UCSD-AML1 (cell line): ENCODE measurements at regions not wholly inside any gene's neighbourhood (a gene's known extent, or its start where the extent isn't known, plus 50 kb on each side); places are given as distances from the start of the nearest gene placed in this dataset.
"Not testable (repeated sequence)": the region's sequence is repeated elsewhere in the genome, so short reads cannot be mapped to it uniquely, and the experiment has no call there.

Experiments used
- DNase-seq: peaks from one replicate; lab custom pipeline; 2025; ENCODE audit not compliant: unreplicated experiment; lab: John Stamatoyannopoulos, UW

DNA sequence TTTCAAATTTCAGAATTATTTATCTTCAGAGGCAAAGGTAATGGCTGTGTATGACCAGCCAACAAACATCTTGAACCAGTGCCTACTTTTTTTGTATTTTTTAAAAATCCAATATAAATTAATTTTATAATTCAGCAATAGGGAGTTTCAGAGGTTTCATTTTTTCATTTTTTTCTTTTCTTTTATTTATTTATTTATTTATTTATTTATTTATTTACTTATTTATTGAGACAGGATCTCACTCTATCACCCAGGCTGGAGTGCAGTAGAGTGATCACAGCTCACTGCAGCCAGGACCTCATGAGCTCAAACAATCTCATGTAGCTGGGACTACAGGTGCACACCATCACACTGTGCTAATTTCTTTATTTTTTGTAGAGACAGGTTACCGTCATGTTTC, 250.5 kb downstream of the TMEM47 start:
- no peak for DNase-seq

DNA sequence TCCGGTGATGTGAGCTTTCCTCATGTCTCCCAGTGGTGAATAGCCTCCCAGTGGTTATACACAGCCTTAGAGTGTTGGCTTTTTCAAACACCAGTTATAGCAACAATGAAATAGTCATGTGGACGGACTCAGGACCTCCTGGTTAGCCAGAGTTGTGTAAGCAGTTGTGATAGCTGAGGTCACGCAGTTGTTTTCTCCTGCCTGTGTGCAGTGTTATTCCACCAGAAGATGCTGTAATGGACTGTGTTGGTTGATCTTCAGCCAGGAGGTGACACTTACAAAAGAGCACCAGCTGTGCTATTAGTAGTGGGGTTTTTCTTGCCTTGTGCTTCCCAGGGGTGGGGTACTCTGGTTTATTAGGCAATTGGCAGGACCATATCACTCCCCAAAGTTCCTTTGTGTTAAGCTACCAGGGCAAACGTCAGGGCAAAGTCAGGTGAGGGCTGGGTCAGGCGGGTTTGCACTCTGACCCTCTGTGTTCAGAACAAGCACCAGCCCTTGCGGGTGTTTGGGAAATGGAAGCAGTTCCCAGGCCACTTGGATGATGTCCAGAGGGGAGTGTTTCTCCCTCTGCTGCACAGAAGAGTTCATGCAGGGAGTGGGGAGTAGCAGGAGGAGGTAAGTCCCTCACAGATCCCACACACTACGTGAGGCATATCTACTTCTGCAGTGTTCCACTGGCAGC, 252.6 kb downstream of the TMEM47 start:
- no peak for DNase-seq

DNA sequence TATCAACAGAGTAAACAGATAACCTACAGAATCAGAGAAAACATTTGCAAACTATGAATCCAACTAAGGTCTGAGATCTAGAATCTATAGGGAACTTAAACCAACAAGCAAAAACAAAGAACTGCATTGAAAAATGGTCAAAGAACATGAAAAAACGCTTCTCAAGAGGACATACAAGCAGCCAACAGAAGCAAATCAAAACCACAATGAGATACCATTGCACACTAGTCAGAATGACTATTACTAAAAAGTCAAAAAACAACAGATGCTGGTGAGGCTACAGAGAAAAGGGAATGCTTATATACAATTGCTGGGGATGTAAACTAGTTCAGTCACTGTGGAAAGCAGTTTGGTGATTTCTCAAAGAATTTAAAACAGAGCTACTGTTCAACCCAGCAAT, 255.7 kb downstream of the TMEM47 start:
- no peak for DNase-seq

DNA sequence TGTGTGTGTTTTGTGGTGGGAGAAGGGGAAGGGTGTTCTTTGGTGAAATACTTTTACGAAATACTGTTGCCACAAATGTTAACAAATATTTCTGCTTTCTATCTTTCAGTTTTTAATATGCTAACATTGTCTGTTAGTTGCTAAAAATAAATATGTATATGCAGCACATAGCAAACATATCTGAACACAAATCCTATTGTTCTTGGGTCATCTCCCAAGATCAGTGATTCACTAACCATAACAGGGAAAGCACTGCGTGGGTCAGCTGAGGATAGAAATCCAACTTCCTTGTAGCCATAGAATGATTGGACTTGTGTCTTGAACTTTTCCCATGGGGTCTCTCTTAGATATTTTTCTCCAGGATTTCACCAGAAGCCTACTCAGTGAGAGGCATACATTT, 250.3 kb upstream of the FAM47A start:
- no peak for DNase-seq

DNA sequence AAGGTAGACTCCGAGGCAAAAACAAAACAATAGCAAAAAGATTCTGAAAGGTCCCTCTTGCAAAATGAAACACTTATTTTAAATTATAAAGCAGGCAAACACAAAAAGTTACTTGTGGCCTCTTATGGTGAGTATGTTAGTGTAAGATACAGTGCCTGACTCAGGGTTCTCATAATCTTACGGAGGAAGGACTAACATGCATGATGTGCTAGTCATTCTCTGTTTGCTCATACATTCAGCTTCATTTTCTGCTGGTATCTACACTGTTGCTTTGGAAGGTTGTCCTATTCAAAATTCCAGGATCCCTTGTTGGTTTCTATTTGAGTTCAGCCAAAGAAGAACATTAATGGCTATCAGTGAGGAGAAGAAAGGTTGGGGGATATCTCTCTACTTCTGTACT, 249.1 kb upstream of the FAM47A start:
- DNase-seq: no peak

DNA sequence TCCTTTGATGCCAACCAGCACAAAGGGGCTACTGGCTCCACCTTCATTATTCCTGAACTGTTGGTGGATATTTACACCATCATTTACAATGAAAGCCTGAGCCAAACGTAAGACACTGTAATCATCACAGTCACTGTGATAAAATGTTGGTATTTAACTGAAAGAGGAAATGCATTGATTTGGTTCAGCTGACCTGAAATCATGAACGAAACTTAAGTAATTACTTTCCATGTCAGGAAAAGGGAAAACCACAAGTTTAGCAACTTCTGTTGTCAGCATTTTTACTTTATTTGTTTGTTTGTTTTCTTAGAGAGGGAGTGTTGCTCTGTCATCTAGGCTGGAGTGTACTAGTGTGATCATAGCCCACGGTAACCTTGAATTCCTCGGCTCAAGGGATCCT, 247.8 kb upstream of the FAM47A start:
- no peak for DNase-seq

DNA sequence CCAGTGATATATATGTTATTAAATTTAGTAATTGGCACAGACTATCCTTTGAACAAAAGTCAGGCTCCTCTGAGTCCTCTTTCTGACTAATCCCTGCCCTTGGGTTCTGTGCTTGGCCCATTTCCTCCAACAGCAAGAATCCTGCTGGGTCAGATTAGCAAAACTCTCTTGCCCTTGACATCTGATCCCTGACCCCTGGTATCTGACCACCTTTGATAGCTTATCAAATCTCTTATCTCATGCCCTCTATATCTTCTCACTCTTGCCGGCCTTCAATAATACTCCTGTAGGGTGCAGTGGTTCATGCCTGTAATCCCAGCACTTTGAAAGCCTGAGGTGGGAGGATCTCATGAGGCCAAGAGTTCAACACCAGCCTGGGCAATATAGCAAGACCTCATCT, 245.5 kb upstream of the FAM47A start:
- DNase-seq: no peak

DNA sequence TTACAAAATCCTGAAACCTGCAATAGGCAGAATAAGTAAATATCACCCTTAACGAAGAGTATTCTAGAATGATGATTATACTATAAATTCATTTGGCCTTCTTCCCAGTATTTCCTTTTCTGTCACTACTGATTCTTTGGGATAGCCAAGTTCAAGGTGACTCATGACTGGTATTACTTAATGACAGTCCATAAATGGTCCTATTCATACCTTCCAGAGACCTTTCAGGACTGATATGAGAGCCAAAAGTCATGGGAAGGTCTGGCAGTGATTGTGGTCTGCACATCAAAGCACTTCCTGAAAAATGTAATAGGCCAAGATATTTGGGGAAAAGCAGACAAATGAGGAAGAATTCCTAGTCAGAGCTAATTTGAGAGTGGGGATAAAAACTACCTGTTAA, 239.6 kb upstream of the FAM47A start:
- DNase-seq: no peak

DNA sequence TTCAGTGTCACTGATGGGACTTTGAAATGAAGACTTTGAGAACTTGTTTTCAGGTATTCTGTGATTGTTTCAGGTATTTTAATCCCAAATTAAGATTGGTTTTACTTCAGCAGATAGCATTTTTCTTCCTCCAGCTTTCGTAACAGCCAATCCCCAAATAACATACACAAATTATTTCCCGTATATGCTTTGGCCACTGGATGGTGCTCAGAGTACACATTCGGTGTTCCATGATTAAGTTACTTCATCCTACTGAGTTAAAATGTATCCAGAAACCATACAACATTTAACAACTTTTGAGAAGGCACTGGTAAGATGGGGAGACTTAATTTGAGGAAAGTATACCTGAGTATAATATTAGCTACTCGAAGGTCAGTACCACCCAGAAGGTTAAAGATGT, 233.4 kb upstream of the FAM47A start:
- no peak for DNase-seq

DNA sequence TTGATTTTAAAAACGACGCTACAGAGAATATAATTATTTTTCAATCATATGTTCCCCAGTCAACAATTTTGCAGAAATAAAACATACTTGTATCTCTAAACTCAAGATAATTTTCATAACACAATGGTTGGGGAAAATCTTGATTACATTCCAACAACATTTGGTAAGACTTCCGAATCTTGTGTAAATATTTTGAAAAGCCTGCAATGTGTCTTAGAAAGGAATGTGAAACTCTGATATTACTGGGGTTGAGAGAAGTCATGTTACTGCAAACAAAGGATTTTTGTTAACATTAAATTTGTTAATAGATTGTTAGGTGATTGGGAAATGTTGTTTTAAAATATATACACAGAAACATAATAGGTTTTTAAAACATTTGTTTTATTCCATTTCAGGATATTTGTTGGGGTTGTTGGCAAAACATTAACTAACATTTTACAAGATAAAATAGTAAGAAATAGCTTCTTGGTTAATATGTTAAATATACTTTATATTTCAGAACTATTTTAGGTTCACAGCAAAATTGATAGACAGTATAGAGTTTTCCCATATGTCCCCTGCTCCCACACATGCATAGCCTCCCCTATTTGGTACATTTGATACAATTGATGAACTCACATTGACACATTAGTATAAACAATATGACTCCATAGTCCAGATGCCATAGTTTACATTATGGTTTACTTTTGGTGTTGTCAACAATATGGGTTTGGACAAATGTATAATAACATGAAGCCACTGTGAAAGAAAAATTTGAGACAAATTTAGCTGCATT, 218.6 kb upstream of the FAM47A start:
- no peak for DNase-seq

DNA sequence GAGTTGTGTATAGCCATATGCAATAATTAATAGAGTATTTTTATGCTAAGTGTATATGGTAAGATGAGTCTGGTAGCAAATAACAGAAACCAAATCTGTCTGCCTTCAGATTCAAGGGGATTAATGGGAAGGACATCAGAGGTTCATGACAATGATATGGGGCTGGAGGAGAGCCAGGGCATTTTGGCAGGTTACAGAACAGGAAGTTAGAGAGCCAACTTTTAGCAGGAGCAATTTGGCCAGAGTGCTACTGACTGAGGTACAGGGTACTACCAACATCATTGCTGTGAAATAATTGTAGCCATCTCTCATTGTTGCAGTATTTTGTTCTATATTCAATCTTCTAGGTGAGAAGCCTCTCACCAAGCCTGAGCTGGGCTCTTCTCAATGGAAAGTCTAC, 210.9 kb upstream of the FAM47A start:
- no peak for DNase-seq

DNA sequence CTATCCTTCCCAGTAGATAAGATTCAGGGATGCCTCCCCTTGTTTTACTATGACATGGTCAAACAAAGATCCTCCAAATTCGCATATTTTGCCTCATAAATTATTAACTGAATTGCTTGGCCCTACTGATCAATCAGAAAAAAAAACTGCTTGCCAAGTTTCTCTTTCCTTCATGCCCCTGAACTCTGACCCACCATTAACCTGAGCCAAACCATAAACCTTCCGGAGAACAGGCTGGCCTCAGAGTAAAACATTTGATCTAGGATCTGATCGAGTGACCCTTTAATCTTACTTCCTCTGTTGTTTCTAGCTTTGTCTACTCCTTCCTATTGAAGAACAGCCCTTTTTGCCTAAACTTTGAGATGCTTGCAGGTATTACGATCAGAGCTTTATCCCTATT, 209.7 kb upstream of the FAM47A start:
- no peak for DNase-seq

DNA sequence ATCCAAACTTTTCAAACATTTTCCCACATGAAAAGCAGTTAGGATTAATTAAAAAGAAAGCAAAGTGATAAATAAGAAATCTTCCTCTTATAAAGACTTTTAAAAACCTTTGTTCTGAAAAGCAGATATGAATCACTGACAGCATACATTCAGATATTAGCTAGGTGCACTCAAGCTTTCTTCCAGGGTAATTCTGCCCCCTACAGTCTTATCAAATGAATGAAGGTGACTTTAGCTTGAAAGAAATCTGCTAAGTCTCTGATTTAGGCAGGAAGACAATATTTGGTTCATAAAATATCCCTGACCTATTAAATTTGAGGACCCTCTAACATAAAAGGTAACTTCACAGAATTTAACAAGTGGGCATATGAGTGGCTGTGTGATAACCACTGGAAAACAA, 209.1 kb upstream of the FAM47A start:
- no peak for DNase-seq

DNA sequence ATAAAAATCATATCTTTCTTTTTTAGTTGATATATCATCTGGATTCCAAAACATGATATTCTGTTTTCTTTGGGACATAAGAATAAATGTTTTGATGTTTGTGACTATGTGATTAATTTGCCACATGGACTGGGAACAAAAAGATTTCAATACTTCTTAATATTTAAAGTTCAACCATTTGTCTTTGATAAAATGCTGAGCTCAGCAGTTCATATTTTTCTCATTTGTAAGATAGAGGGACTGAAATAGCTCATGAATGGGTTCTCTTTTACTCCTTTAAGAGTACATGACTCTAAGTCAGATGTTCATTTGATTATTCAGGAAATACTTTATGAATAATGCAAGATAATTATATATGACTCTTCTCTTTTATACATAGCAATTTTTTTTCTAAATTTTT, 205.9 kb upstream of the FAM47A start:
- no peak for DNase-seq

DNA sequence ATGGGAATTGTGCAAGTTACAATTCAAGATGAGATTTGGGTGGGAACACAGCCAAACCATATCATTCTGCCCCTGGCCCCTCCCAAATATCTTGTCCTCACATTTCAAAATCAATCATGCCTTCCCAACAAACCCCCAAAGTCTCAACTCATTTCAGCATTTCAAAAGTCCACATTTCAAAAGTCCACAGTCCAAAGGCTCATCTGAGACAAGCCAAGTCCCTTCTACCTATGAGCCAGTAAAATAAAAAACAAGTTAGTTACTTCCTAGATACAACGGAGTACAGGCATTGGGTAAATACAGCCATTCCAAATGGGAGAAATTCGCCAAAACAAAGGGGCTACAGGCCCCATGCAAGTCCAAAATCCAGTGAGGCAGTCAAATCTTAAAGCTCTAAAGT, 203.3 kb upstream of the FAM47A start:
- DNase-seq: not testable (repeated sequence)

DNA sequence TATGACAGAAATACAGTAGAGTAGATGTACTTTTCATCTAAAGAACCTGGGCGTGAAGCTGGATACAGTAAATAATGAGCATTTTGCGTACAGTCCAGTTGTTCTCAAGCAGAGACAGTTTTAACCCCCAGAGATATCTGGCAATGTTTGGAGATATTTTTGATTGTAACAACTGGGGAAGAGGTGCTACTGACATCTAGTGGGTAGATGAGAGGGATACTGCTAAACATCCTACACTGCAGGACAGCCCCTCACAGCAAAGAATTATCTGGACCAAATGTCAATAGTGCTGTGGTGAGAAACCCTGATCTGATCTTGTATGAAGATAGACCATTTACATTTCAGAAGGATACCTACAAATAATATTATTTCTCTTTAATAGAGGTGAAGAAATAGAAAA, 200.2 kb upstream of the FAM47A start:
- no peak for DNase-seq

DNA sequence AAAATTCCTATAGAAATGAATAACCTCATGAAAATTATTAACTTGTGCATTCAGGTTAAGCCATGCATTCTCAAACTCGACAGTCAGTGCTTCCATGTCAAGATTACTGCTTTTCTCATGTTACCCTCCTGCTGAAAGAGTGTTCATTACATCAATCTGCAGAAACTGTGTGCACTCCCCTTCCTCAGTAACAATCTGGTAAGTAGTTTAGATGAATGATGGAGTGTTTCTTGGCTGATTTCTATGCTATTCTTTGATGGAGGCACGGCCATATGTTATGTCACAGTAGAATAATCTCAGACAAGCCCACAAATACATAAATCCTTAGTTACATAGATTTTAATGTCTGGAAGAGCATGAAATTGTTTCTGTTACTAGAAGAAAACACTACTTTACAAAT, 193.3 kb upstream of the FAM47A start:
- DNase-seq: no peak

DNA sequence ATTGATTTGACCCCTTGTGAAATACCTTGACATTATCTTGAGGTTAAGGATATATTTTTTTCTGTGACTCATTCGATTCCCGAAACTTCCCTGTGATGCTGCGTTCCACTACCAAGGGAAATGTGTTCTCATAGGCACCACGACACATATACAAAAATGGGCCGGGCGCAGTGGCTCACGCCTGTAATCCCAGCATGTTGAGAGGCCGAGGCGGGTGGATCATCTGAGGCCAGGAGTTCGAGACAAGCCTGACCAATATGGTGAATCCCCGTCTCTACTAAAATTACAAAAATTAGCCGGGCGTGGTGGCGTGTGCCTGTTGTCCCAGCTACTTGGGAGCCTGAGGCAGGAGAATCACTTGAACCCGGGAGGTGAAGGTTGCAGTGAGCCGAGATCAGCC, 188.3 kb upstream of the FAM47A start:
- DNase-seq: not testable (repeated sequence)

DNA sequence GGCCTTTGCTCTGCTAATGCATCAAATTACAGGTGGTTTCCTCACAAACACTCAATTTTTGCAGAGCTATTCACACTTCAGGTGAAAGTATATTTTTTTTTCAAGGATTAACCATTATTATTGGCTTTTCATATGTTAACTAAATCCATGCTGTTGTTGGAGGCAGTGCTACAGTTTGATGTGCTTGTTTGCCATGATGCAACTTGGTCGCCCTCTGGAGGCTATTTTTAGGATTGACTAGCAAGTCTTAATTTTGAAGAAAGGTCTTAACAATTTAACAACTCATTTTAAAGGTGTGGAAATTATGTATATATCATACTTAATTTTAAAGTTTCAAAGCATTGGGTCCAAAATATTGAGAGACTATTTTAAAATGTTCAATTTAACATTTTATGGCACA, 168.8 kb upstream of the FAM47A start:
- DNase-seq: no peak

DNA sequence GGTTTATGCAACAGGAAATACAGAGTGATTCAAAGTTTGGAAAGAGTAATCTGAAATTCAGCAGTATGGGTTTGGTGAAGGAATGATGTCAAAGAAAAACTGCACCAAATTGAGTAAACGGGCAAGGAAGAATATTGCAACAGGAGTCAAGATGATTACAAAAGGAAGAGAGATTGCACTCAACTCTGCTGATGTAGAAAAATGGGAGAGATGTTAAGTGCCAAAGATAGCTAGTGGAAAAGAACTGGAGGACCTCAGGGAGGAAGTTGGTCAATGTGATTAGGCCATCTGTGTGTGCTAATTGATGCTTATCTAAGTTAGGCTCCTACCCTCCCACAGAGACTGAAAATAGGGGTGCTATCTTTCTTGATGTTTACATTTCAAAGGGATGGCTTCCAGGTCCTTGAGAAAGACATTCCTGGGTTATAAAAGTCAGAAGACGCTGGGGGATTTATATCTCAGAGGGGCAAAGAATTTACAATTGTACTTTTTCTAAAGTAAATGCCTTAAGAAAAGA, 167.4 kb upstream of the FAM47A start:
- no peak for DNase-seq

DNA sequence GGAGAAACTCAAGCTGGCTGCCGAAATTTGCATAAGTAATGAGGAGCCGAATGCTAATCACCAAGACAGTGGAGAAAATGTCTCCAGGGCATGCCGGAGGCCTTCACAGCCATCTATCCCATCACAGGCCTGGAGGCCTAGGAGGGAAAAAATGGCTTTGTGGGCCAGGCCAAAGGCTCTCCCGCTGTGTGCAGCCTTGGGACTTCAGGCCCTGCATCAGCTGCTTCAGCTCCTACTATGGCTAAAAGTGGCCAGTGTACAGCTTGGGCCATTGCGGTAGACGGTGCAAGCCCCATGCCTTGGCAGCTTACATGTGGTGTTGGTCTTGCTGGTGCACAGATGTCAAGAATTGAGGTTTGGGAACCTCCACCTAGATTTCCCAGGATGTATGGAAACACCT, 162.6 kb upstream of the FAM47A start:
- no peak for DNase-seq

DNA sequence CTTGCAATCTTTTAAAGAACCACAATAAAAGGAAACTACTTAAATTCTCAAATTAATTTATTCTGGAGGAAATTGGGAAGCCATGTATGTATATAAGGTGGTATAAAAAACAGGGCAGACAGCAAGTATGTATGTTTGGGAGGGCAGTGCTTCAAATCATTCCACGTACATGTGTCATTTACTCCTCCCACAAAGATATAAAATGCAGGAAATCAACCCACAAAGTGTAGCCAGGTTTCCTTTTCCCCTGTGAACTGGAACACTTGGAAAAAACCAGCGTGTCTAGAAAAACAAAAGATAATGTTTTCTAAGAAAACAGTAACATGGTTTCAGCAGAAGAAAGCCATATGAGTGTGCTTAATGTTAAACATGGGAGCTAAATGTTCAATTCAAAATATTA, 156.7 kb upstream of the FAM47A start:
- DNase-seq: no peak
